ENCODE measurements at regions not wholly inside any gene's neighbourhood (a gene's known extent, or its start where the extent isn't known, plus 50 kb on each side); places are given as distances from the start of the nearest gene placed in this dataset.

- DNase-seq (ENCODE audit: low read depth): no peak
- no peak for TF ChIP-seq CTCF (conservative IDR thresholded peaks at IDR 0.05; ENCODE audit: low read depth, low read length)
- no peak overlapping the region for H3K4me3 ChIP-seq (ENCODE audit: low read depth, low read length)
These were observed 172.3 kb downstream of the SPRY1 start for GRCh38 chr4:123568936-123569335.

GRCh38 chr4:123569541-123569940, 172.9 kb downstream of the SPRY1 start:
- H3K4me3 ChIP-seq (ENCODE audit: low read depth, low read length): no peak overlapping the region
- no peak for TF ChIP-seq CTCF (conservative IDR thresholded peaks at IDR 0.05; ENCODE audit: low read depth, low read length)
- DNase-seq (ENCODE audit: low read depth): no peak

- DNase-seq (ENCODE audit: low read depth): no peak
- TF ChIP-seq CTCF (conservative IDR thresholded peaks at IDR 0.05; ENCODE audit: low read depth, low read length): no peak
- no peak overlapping the region for H3K4me3 ChIP-seq (ENCODE audit: low read depth, low read length)
These were observed 177.4 kb downstream of the SPRY1 start for GRCh38 chr4:123573866-123574508.

GRCh38 chr4:123575291-123575690, 178.7 kb downstream of the SPRY1 start:
- no peak overlapping the region for H3K4me3 ChIP-seq (ENCODE audit: low read depth, low read length)
- TF ChIP-seq CTCF (conservative IDR thresholded peaks at IDR 0.05; ENCODE audit: low read depth, low read length): no peak
- no peak for DNase-seq (ENCODE audit: low read depth)

- no peak for TF ChIP-seq CTCF (conservative IDR thresholded peaks at IDR 0.05; ENCODE audit: low read depth, low read length)
- DNase-seq (ENCODE audit: low read depth): no peak
These were observed 180.8 kb downstream of the SPRY1 start for GRCh38 chr4:123577225-123577906.

GRCh38 chr4:123578276-123579029, 181.9 kb downstream of the SPRY1 start:
- no peak for TF ChIP-seq CTCF (conservative IDR thresholded peaks at IDR 0.05; ENCODE audit: low read depth, low read length)
- no peak overlapping the region for H3K4me3 ChIP-seq (ENCODE audit: low read depth, low read length)
- no peak for DNase-seq (ENCODE audit: low read depth)

More at GRCh38 chr4:123577225-123577906, 180.8 kb downstream of the SPRY1 start:
- no peak overlapping the region for H3K4me3 ChIP-seq (ENCODE audit: low read depth, low read length)

Data from epithelial cell of proximal tubule (primary cell).